Prostate gland (tissue), 2 donors: ENCODE measurements at regions not wholly inside any gene's neighbourhood (a gene's known extent, or its start where the extent isn't known, plus 50 kb on each side); places are given as distances from the start of the nearest gene placed in this dataset.

Experiments
- POLR2A ChIP-seq: fragments of 450-650 bp; IDR thresholded peaks from one replicate; pipeline ENCODE4 v1.6.1; 2016; ENCODE audit warnings: antibody characterized with exemption, mild to moderate bottlenecking
- TF ChIP-seq, protein P1 (sequence below), 4 experiments: fragments of 200-600 bp in 2 of 4; fragments of 450-650 bp in 2 of 4; sonication (generic) in 2 of 4; IDR thresholded peaks; 1 replicate in 3 of 4; 2 replicates in 1 of 4; pipeline ENCODE4 v1.5.1; 2016 to 2019; ENCODE audit warnings: antibody characterized with exemption in 4 of 4, mild to moderate bottlenecking in 2 of 4, moderate library complexity in 2 of 4

- TF ChIP-seq, protein P1, sequence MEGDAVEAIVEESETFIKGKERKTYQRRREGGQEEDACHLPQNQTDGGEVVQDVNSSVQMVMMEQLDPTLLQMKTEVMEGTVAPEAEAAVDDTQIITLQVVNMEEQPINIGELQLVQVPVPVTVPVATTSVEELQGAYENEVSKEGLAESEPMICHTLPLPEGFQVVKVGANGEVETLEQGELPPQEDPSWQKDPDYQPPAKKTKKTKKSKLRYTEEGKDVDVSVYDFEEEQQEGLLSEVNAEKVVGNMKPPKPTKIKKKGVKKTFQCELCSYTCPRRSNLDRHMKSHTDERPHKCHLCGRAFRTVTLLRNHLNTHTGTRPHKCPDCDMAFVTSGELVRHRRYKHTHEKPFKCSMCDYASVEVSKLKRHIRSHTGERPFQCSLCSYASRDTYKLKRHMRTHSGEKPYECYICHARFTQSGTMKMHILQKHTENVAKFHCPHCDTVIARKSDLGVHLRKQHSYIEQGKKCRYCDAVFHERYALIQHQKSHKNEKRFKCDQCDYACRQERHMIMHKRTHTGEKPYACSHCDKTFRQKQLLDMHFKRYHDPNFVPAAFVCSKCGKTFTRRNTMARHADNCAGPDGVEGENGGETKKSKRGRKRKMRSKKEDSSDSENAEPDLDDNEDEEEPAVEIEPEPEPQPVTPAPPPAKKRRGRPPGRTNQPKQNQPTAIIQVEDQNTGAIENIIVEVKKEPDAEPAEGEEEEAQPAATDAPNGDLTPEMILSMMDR (IDR thresholded peaks at IDR 0.05), result no peak
- TF ChIP-seq POLR2A, result no peak
Measured at GRCh38 chr4:178799204-178799603, 1357.0 kb upstream of the AGA start.
